Parathyroid adenoma (tissue), 2 donors: ENCODE measurements at regions not wholly inside any gene's neighbourhood (a gene's known extent, or its start where the extent isn't known, plus 50 kb on each side); places are given as distances from the start of the nearest gene placed in this dataset.

Experiments used
- H2AFZ ChIP-seq: fragments of 300-600 bp; sonication (generic); one replicate; pipeline ENCODE4 v1.7.0; 2017; ENCODE audit warnings: antibody characterized with exemption, mild to moderate bottlenecking
- H3K27ac ChIP-seq: fragments of 300-600 bp; sonication (generic); one replicate; pipeline ENCODE4 v1.7.0; 2017
- H3K27me3 ChIP-seq: fragments of 300-600 bp; sonication (generic); one replicate; pipeline ENCODE4 v1.7.0; 2017; ENCODE audit warnings: low read length; ENCODE audit not compliant: control insufficient read depth, insufficient read depth
- H3K36me3 ChIP-seq: fragments of 300-600 bp; sonication (generic); one replicate; pipeline ENCODE4 v1.7.0; 2017; ENCODE audit warnings: low read length; ENCODE audit not compliant: control insufficient read depth, insufficient read depth
- H3K4me1 ChIP-seq: fragments of 300-600 bp; sonication (generic); one replicate; pipeline ENCODE4 v1.7.0; 2017; ENCODE audit warnings: control low read depth
- H3K4me2 ChIP-seq: fragments of 300-600 bp; sonication (generic); one replicate; pipeline ENCODE4 v1.7.0; 2017; ENCODE audit warnings: low read length
- H3K4me3 ChIP-seq: fragments of 300-600 bp; sonication (generic); one replicate; pipeline ENCODE4 v1.7.0; 2017; ENCODE audit warnings: low read depth, low read length
- H3K79me2 ChIP-seq: fragments of 300-600 bp; sonication (generic); one replicate; pipeline ENCODE4 v1.7.0; 2017; ENCODE audit warnings: control low read depth
- H3K9ac ChIP-seq: fragments of 300-600 bp; sonication (generic); one replicate; pipeline ENCODE4 v1.7.0; 2017; ENCODE audit warnings: mild to moderate bottlenecking
- H3K9me3 ChIP-seq: fragments of 300-600 bp; sonication (generic); one replicate; pipeline ENCODE4 v1.7.0; 2017; ENCODE audit warnings: low read length; ENCODE audit not compliant: control insufficient read depth
- CTCF ChIP-seq: fragments of 300-600 bp; sonication (generic); IDR thresholded peaks from one replicate; pipeline ENCODE4 v1.7.0; 2017; ENCODE audit warnings: antibody characterized with exemption, mild to moderate bottlenecking
- donor health status: primary hyperparathyroidism.

GRCh38 chr22:22141031-22141430, 103.6 kb upstream of the VPREB1 start:
- no peak for TF ChIP-seq CTCF
- no peaks in the 10 kb centered on the region for H3K27me3 ChIP-seq
- H3K9ac ChIP-seq: no peak overlapping the region
- H3K4me3 ChIP-seq: no peak overlapping the region
- no peak overlapping the region for H3K4me2 ChIP-seq
- no peaks in the 10 kb centered on the region for H3K79me2 ChIP-seq
- H3K4me1 ChIP-seq: no peaks in the 10 kb centered on the region
- no peaks in the 10 kb centered on the region for H3K9me3 ChIP-seq
- H3K27ac ChIP-seq: no peak overlapping the region
- no peaks in the 10 kb centered on the region for H3K36me3 ChIP-seq
- no peak overlapping the region for H2AFZ ChIP-seq

- no peak for TF ChIP-seq CTCF
- no peaks in the 10 kb centered on the region for H3K9me3 ChIP-seq
- no peaks in the 10 kb centered on the region for H3K36me3 ChIP-seq
- no peaks in the 10 kb centered on the region for H3K27me3 ChIP-seq
- H3K4me1 ChIP-seq: no peaks in the 10 kb centered on the region
- H2AFZ ChIP-seq: no peak overlapping the region
- no peak overlapping the region for H3K4me3 ChIP-seq
- no peaks in the 10 kb centered on the region for H3K79me2 ChIP-seq
- no peak overlapping the region for H3K4me2 ChIP-seq
- H3K27ac ChIP-seq: no peak overlapping the region
- H3K9ac ChIP-seq: no peak overlapping the region
Measured at GRCh38 chr22:22139364-22139763, 105.2 kb upstream of the VPREB1 start.

GRCh38 chr22:22138915-22139314, 105.7 kb upstream of the VPREB1 start:
- no peak overlapping the region for H3K4me3 ChIP-seq
- no peaks in the 10 kb centered on the region for H3K79me2 ChIP-seq
- no peak overlapping the region for H3K4me2 ChIP-seq
- H3K27ac ChIP-seq: no peak overlapping the region
- H3K9me3 ChIP-seq: no peaks in the 10 kb centered on the region
- H3K9ac ChIP-seq: no peak overlapping the region
- H3K36me3 ChIP-seq: no peaks in the 10 kb centered on the region
- no peak overlapping the region for H2AFZ ChIP-seq
- no peaks in the 10 kb centered on the region for H3K27me3 ChIP-seq
- no peaks in the 10 kb centered on the region for H3K4me1 ChIP-seq
- no peak for TF ChIP-seq CTCF

- H3K9me3 ChIP-seq: no peaks in the 10 kb centered on the region
- H3K9ac ChIP-seq: no peak overlapping the region
- H3K4me1 ChIP-seq: no peaks in the 10 kb centered on the region
- H3K27me3 ChIP-seq: no peaks in the 10 kb centered on the region
- no peak overlapping the region for H3K4me2 ChIP-seq
- H3K79me2 ChIP-seq: no peaks in the 10 kb centered on the region
- no peak for TF ChIP-seq CTCF
- no peak overlapping the region for H3K4me3 ChIP-seq
- H2AFZ ChIP-seq: no peak overlapping the region
- no peaks in the 10 kb centered on the region for H3K36me3 ChIP-seq
- H3K27ac ChIP-seq: no peak overlapping the region
Measured at GRCh38 chr22:22137891-22138290, 106.7 kb upstream of the VPREB1 start.

GRCh38 chr22:22133910-22134309, 110.7 kb upstream of the VPREB1 start:
- no peaks in the 10 kb centered on the region for H3K36me3 ChIP-seq

More at GRCh38 chr22:22133910-22134309, 110.7 kb upstream of the VPREB1 start:
- H3K4me3 ChIP-seq: no peak overlapping the region
- H3K27me3 ChIP-seq: no peaks in the 10 kb centered on the region
- no peaks in the 10 kb centered on the region for H3K9me3 ChIP-seq
- H3K79me2 ChIP-seq: no peaks in the 10 kb centered on the region
- no peak overlapping the region for H2AFZ ChIP-seq
- TF ChIP-seq CTCF: no peak
- H3K4me2 ChIP-seq: no peak overlapping the region
- no peaks in the 10 kb centered on the region for H3K4me1 ChIP-seq
- no peak overlapping the region for H3K9ac ChIP-seq
- H3K27ac ChIP-seq: no peak overlapping the region
